Astrocyte (in vitro differentiated cells and primary cell): ENCODE measurements at regions not wholly inside any gene's neighbourhood (a gene's known extent, or its start where the extent isn't known, plus 50 kb on each side); places are given as distances from the start of the nearest gene placed in this dataset.

Experiments
- EZH2 ChIP-seq: IDR thresholded peaks from 2 replicates; pipeline ENCODE4 v1.6.1; 2012; ENCODE audit warnings: mild to moderate bottlenecking, low read length, inconsistent platforms; ENCODE audit not compliant: insufficient read depth
- TF ChIP-seq, protein P1 (sequence below): IDR thresholded peaks from 2 replicates; pipeline ENCODE4 v1.5.1; 2011; ENCODE audit warnings: low read depth, mild to moderate bottlenecking, inconsistent platforms, low read length, moderate library complexity; ENCODE audit not compliant: insufficient read depth

DNA sequence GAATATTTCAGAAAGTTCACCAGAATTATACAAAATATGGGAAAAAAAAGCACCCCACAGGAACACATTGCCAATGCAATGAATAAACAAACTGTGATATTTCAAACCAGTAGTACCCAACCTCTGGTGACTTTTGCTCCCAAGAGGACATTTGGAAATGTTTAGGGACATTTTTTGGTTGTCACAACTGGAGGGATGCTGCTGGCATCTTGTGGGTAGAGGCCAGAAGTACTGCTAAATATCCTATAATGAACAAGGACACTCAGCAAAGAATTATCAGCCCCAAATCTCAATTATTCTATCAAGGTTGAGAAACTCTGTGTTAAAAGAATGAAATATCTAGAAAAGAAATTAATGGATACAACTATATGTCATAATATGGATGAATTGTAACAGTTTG lies 1334.4 kb upstream of the FLRT2 start:
- TF ChIP-seq, protein P1, sequence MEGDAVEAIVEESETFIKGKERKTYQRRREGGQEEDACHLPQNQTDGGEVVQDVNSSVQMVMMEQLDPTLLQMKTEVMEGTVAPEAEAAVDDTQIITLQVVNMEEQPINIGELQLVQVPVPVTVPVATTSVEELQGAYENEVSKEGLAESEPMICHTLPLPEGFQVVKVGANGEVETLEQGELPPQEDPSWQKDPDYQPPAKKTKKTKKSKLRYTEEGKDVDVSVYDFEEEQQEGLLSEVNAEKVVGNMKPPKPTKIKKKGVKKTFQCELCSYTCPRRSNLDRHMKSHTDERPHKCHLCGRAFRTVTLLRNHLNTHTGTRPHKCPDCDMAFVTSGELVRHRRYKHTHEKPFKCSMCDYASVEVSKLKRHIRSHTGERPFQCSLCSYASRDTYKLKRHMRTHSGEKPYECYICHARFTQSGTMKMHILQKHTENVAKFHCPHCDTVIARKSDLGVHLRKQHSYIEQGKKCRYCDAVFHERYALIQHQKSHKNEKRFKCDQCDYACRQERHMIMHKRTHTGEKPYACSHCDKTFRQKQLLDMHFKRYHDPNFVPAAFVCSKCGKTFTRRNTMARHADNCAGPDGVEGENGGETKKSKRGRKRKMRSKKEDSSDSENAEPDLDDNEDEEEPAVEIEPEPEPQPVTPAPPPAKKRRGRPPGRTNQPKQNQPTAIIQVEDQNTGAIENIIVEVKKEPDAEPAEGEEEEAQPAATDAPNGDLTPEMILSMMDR, result no peak
- no peak for TF ChIP-seq EZH2
